ENCODE measurements at regions not wholly inside any gene's neighbourhood (a gene's known extent, or its start where the extent isn't known, plus 50 kb on each side); places are given as distances from the start of the nearest gene placed in this dataset.

DNA sequence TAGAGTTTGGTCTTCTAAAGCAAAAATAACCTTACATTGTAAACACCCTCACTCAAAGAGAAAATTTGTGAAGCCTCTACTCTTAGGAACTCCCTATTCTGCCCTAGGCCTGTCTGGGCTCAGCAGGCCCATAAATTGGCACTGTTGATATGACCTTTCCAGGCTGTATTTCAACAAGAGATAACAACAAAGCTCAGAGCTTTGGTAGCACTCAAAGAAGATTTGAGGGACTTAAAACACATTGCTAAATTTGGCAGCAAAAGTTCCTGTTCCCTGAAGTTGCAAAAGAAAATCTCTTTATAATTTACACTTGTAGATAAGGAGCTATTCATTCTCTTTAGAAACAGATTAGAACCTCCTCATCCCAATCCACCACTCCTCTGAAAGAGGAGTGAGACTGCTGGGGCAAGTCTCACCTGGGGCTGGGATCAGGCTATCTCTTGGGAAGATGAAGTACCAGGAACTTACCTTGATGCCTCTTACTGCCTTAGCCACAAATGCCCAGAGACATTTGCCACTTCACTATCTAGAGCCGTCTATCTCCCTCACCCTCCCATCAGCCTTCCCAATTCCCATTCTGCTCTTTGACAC, 110.4 kb upstream of the AKIP1 start:
- DNase-seq, result no peak

- DNase-seq, result no peak
Measured at GRCh38 chr11:8801121-8801520, 109.9 kb upstream of the AKIP1 start.

GRCh38 chr11:8802251-8802650, 108.7 kb upstream of the AKIP1 start:
- no peak for DNase-seq

- no peak for DNase-seq
Measured at GRCh38 chr11:8803973-8804372, 107.0 kb upstream of the AKIP1 start.

DNA sequence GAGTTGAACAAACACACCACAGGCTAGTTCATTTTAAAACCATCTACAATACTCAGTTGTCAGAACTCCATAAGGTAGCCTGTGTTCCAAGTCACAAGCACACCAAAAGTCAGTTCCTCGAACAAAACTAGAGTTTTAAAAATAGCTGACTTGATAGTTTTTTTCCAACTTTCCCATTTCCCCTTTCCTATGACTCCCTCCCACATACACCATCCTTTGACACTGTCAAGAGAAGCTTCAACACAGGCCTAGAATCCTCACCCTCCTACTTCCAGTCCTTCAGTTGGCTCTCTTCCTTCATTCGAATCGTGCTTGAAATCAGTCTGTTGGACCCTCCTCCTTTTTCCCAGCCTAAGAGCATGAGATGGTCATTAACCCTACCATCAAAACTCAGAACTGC, 105.7 kb upstream of the AKIP1 start:
- no peak for DNase-seq

GRCh38 chr11:8806974-8807373, 104.0 kb upstream of the AKIP1 start:
- no peak for DNase-seq

DNA sequence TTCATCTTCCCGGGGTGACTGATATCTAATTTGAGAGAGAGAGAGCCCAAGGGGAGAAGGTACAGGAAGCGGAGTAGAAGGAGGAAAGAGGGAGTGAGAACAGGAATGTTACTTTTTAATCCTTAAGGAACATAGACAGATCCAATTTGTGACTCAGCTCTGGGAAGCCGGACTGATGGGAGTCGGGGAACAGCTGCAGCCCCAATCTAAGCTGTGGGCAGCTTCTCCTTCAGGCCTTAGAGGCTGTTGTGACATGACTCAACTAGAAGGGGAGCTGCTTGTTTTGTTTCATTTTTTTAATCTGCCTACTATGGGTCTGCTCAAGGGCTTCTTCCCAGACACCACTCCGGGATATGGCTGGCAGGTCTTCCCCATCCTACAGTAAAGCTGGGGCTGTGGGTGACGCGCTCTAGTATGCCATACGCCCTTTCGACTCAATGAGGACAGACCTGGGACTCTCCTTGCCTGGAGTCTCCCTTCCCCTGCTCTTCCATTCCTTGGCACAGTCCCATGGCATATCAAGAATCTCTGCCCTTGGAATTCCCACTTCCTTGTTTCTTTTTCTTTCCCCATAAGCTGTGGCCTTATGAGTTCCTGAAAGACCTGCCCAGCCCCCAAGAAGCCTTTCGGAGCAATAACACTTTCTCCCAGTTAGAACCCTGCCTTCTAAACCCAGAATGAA, 103.3 kb upstream of the AKIP1 start:
- DNase-seq, result no peak

- DNase-seq, result no peak
Measured at GRCh38 chr11:8808226-8808585, 102.8 kb upstream of the AKIP1 start.

GRCh38 chr11:8809241-8809938, 101.6 kb upstream of the AKIP1 start:
- DNase-seq, result no peak

DNA sequence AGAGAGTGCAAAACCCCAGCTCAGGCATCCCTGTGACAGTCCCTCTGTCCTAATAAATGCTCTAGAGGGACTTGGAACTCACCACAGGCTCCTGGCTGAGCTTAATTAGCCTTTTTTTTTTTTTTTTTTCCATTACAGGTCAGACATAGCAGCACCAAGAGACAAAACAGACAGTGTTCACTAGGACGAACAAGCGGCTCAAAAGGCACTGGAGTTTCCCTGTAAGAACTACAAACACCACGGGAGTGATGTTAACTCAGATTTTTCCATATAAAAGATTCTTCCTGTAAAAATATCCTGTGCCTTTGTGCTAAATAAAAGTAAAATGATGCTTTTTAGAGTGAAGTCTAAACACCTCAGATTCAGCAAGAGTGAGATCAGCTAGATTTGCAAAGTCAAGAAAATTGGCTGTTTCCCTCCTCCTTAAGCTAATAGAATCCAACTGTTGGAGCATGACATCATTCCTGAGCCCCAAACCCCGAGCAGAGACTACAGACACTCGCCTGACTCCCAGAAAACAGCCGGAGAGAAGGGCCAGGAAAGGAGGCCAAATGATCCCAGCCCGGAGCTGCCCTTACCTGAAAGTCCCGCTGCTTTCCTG, 101.0 kb upstream of the AKIP1 start:
- DNase-seq, result no peak

GRCh38 chr11:8810540-8811301, 100.3 kb upstream of the AKIP1 start:
- DNase-seq, result peak in 1 of 2 experiments; percentile 1

DNA sequence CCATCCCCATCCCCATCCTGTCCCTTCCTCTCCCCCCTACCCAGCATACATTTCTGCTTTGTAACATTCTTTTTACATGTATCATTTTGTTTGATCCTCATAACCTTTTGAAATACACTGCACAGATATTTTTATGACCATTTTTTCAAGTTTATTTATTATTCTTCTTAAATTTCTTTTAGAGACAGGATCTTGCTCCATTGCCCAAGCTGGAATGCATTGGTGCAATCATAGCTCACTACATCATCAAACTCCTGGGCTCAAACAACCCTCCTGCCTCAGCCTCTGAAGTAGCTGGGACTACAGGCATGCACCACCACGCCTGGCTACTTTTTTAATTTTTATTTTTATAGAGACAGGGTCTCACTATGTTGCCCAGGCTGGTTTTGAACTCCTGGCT, 99.4 kb upstream of the AKIP1 start:
- DNase-seq, result no peak

DNA sequence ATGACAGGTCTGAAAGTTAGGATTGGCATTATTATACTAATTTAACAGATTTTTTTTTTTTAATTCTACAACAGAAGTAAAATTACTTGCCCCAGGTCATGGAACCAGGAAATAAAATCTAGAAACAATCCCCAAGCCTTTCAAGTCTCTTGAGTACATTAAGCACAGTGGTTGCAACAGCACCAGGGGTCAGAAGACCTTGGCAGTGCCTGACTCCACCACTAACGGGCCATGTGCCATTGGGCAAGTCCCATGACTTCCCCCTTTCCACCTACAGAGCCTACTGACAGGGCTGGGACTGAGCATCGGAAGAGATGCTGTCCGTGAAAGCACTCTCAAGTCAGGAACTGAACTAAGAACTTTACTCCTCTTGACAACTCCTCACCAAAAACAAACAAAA, 98.6 kb upstream of the AKIP1 start:
- DNase-seq, result no peak

DNA sequence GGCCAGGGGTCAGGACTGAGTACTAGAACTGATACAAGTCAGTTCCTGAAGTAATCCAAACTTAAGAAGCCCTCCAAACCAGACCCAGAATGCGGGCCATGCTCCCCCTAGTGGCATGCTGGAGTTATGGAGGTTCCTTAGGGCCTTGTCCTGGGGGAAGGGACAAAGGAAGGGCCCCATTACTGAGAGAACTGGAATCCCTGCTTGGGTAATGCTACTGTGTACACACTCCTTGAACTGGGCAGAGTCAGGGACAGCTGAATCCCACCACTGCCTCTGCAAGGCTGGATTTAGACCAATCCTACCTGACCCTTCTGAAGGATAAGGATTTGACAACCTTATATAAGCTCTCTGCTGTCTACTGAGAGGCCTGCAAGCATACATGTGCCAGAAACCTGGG, 97.3 kb upstream of the AKIP1 start:
- peak; percentile 61 to 72 for DNase-seq

DNA sequence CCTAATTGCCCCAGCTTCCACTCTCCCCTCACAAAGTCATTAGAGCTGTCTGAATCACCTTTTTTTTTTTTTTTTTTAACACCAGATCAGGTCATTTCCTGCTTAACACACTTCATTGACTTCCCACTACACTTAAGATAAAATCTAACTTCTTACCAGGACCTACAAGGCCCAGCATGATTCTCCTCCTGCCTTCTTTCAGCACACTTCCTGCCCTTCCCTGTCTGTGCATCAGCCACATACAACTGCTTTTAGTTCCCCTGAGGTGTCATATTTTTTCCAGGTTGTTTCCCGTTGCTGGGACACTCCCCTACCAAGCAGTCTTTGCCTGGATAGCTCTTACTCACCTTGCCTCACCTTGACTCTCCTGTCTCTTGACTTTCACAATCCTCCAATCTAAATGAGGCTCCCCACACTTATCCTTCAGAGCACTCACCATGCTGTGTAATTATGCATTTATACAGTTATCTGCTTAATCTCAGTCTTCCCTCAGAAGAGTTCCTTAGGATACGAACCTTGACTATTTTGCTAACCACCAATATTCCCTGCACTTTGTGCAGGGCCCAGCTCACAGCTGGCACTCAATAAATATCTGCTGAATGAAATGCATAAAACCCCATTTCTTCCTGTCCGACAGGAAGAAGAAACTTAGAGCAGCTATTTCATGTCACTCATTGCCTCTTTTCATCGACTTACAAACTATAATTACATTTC, 96.6 kb upstream of the AKIP1 start:
- no peak for DNase-seq

DNA sequence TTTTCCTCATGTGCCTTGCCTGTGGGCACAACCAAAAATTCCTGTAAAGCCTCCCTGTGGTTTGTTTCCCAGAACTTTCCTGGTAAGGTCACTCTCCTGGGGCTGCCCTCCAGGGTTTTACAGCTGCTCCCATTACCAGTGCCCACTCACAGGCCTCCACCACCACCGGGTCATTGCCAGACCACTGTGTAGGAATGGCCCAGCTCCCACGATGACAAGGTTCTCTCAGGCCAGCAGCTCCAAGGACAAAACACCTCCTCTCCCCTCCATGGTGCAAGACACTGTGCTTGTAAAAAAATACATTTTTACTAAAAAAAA, 96.1 kb upstream of the AKIP1 start:
- no peak for DNase-seq

GRCh38 chr11:8818421-8818820, 92.6 kb upstream of the AKIP1 start:
- no peak for DNase-seq

- DNase-seq, result no peak
Measured at GRCh38 chr11:8820401-8820800, 90.6 kb upstream of the AKIP1 start.

DNA sequence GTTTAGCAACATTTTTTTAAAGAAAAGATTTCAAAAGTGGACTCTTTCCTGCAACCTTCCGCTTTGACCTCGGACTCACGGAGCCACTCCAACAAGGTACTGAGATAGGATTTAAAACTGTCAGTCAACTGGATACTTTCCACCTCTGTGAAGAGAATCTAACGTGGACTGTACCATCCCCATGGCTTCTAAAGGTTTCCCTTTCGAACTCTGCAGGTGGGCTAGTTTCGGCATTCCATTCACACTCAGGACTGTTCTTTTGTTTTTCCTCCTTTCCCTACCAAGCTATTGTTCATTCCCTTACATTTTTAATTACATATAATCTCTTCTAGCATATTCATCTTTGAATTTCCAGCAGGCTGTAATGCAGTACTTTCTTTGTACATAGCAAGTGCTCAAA, 88.5 kb upstream of the AKIP1 start:
- no peak for DNase-seq

DNA sequence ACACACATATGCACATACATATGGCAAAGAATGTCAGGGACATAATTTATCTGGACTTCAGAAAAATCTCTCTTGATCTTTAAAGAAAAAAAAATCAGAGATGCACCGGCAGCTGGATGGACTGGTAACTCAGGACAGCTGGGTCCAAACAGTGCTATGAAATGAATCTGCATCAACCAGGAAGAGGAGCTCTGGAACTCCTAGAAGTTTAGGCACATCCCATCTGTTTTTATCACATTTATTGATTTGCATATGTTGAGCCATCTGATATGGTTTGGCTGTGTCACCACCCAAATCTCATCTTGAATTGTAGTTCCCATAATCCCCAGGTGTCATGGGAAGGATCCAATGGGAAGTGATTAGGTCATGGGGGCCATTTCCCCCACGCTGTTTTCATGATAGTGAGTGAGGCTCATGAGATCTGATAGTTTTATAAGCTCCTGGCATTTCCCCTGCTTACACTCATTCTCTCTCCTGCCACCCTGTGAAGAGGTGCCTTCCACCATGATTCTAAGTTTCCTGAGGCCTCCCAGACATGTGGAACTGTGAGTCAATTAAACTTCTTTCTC, 87.7 kb upstream of the AKIP1 start:
- DNase-seq, result no peak

- no peak for DNase-seq
Measured at GRCh38 chr11:8826139-8826786, 84.7 kb upstream of the AKIP1 start.

All from activated CD4-positive, alpha-beta T cell treated with anti-CD3 and anti-CD28 coated beads, Interleukin-2, amount 50 U/mL, for 48 hours (primary cell).